ENCODE measurements at regions not wholly inside any gene's neighbourhood (a gene's known extent, or its start where the extent isn't known, plus 50 kb on each side); places are given as distances from the start of the nearest gene placed in this dataset.
"Not testable (repeated sequence)": the region's sequence is repeated elsewhere in the genome, so short reads cannot be mapped to it uniquely, and the experiment has no call there.

- no peak for DNase-seq
- Mint-ChIP-seq H3K9me3 (peaks cover 21% of the 10 kb centered on the region), H3K27me3 (ENCODE audit: low read depth, poor library complexity) (peaks cover 21% of the 10 kb centered on the region), H3K27ac (no peak overlapping the region), H3K4me1 (peaks cover 37% of the 10 kb centered on the region), H3K4me3 (no peak overlapping the region), H3K36me3 (ENCODE audit: low read depth) (no peaks in the 10 kb centered on the region)
- no peak for TF ChIP-seq CTCF (IDR thresholded peaks at IDR 0.05)
These were observed 113.2 kb upstream of the IQSEC1 start for GRCh38 chr3:13186435-13186815.

DNA sequence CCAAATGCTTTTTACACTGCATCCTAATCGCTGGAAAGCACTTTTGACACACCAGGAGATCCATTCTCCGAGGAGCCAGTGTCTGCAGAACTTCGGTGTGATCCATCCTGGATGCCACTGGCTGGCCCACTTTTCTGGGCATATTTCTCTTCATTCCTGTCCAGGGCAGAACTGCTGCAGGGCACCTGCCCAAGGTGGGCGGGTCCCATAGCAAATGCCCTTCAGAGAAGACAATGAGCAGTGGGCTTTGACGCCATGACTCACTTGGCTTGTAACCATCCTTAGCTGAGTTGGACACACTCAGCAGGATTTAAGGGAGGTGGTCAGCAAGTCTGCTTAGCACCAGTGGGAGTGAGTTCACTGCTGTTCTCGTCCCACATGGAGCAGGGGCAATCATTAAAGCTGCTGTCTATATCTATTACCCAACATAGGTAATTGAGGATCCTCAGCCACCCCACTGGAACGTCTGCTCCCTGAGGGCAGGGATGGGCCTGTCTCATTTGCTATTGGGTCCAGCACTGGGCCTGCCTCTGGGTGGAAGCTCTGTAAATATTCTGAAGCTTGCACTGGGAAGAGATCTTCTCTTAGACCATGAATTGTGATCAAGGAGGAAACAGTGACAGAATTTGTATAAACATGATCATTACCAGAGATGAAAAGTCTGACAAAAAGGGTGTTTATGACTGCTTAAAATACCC is 112.7 kb upstream of the IQSEC1 start:
- TF ChIP-seq CTCF (IDR thresholded peaks at IDR 0.05) = no peak
- Mint-ChIP-seq H3K27me3 (ENCODE audit: low read depth, poor library complexity) (peaks cover 21% of the 10 kb centered on the region), H3K9me3 (peaks cover 27% of the 10 kb centered on the region), H3K4me1 (peaks cover 32% of the 10 kb centered on the region), H3K36me3 (ENCODE audit: low read depth) (no peaks in the 10 kb centered on the region), H3K4me3 (no peak overlapping the region), H3K27ac (no peak overlapping the region)
- no peak for DNase-seq

DNA sequence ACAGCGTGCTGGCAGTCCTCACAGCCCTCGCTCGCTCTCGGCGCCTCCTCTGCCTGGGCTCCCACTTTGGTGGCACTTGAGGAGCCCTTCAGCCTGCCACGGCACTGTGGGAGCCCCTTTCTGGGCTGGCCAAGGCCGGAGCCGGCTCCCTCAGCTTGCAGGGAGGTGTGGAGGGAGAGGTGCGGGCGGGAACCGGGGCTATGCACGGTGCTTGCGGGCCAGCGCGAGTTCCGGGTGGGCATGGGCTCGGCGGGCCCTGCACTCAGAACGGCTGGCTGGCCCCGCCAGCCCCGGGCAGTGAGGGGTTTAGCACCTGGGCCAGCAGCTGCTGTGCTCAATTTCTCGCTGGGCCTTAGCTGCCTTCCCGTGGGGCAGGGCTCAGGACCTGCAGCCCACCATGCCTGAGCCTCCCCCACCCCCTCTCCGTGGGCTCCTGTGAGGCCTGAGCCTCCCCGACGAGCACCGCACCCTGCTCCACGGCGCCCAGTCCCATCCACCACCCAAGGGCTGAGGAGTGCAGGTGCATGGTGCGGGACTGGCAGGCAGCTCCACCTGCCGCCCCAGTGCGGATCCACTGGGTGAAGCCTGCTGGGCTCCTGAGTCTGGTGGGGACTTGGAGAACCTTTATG is 106.5 kb upstream of the IQSEC1 start:
- peaks cover 18% of the 10 kb centered on the region for H3K36me3 Mint-ChIP-seq (ENCODE audit: low read depth)
- H3K4me1 Mint-ChIP-seq, H3K27ac Mint-ChIP-seq, DNase-seq, H3K4me3 Mint-ChIP-seq: not testable (repeated sequence)
- peaks cover 45% of the 10 kb centered on the region for H3K9me3 Mint-ChIP-seq
- H3K27me3 Mint-ChIP-seq (ENCODE audit: low read depth, poor library complexity) = peaks cover 17% of the 10 kb centered on the region

- TF ChIP-seq CTCF (IDR thresholded peaks at IDR 0.05) = no peak
These were observed 106.0 kb upstream of the IQSEC1 start for GRCh38 chr3:13179181-13179580.

DNA sequence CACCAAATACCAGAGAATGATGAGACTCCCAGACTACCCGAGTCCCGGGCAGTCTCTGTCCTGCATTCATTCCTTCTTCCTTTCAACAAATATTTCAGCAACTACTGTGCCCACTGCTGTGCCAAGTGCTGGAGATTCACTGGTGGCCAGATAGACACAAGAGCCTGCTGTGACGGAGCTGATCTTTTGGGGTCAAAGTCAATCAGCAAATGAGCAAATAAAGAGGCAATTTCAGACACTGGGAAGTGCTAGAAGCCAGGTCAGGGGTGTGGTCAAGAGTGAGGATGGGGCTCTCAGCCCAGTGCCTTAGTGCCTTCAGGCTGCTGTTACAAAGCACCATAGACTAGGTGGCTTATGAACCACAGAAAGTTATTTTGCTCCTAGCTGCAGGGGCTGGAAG is 104.9 kb upstream of the IQSEC1 start:
- DNase-seq = no peak
- Mint-ChIP-seq H3K36me3 (ENCODE audit: low read depth) (peaks cover 18% of the 10 kb centered on the region), H3K9me3 (peaks cover 45% of the 10 kb centered on the region), H3K4me1 (no peaks in the 10 kb centered on the region), H3K27ac (no peak overlapping the region), H3K27me3 (ENCODE audit: low read depth, poor library complexity) (peaks cover 10% of the 10 kb centered on the region), H3K4me3 (no peak overlapping the region)
- TF ChIP-seq CTCF (IDR thresholded peaks at IDR 0.05) = no peak

More at GRCh38 chr3:13179181-13179580, 106.0 kb upstream of the IQSEC1 start:
- no peak overlapping the region for H3K4me3 Mint-ChIP-seq
- no peak overlapping the region for H3K27ac Mint-ChIP-seq
- peaks cover 45% of the 10 kb centered on the region for H3K9me3 Mint-ChIP-seq
- peaks cover 17% of the 10 kb centered on the region for H3K27me3 Mint-ChIP-seq (ENCODE audit: low read depth, poor library complexity)
- no peaks in the 10 kb centered on the region for H3K4me1 Mint-ChIP-seq
- DNase-seq = no peak
- peaks cover 18% of the 10 kb centered on the region for H3K36me3 Mint-ChIP-seq (ENCODE audit: low read depth)

DNA sequence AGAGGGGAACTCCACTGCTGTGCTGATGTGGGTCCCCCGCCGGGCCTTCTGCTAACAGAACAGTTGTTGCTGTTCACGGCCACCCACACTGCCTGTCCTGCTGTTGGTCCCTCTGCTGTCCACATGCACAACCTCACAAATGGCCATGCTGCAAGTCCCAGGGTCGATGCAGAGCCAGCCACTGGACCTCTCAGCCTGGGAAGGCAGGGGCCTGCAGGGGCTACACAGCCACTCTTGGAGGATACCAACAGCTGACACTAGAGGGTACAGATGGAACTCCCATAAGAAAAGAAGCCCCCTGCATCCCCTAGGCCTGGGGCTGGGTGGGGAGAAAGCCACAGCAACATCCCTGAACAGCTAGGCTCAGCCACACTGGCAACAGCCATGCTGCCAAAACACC is 104.4 kb upstream of the IQSEC1 start:
- no peaks in the 10 kb centered on the region for H3K4me1 Mint-ChIP-seq
- peaks cover 18% of the 10 kb centered on the region for H3K36me3 Mint-ChIP-seq (ENCODE audit: low read depth)
- H3K4me3 Mint-ChIP-seq = no peak overlapping the region
- H3K9me3 Mint-ChIP-seq = peaks cover 45% of the 10 kb centered on the region
- no peak overlapping the region for H3K27ac Mint-ChIP-seq
- DNase-seq = no peak
- TF ChIP-seq CTCF (IDR thresholded peaks at IDR 0.05) = no peak
- H3K27me3 Mint-ChIP-seq (ENCODE audit: low read depth, poor library complexity) = peaks cover 7% of the 10 kb centered on the region
